ENCODE measurements at regions not wholly inside any gene's neighbourhood (a gene's known extent, or its start where the extent isn't known, plus 50 kb on each side); places are given as distances from the start of the nearest gene placed in this dataset.

DNA sequence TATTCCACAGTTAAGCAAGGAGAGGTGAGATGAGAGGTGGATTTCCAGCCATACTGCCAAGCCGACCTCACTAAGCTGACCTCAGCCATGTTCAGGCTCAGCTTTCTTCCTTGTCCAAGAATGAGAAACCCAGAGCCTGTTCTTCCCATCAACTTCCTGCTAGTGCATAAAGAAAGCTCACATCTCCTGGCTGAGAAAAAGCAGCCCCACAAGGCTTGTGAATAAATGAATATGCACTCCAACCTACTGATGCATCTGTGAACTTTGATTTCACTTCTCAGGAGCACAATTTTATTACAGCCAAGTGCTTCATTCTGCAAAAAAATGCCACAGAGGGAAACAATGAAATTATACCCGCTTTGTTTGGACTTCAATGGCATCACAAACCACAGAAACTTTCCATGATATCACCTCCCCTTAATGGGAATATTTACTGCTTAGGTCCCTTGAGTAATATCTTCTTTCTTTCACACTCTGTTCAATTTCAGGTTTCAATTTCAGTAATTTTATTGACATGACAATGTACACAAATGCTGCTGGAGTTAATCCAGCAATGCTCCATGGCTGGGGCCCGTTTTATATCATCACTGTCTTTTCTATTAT, 437.0 kb upstream of the PPP2R3A start:
- H3K4me3 ChIP-seq (ENCODE audit: low read length, poor library complexity, severe bottlenecking) = no peak overlapping the region
- H4K20me1 ChIP-seq (ENCODE audit: insufficient read depth, low read length, poor library complexity, severe bottlenecking) = no peaks in the 10 kb centered on the region
- H2AFZ ChIP-seq (ENCODE audit: low read length) = no peak overlapping the region
- no peaks in the 10 kb centered on the region for H3K79me2 ChIP-seq (ENCODE audit: insufficient read depth, low read length)
- H3K36me3 ChIP-seq (ENCODE audit: insufficient read depth, low read length) = no peaks in the 10 kb centered on the region
- H3K4me2 ChIP-seq (ENCODE audit: low read depth, low read length, poor library complexity, severe bottlenecking) = no peak overlapping the region
- no peak for TF ChIP-seq EZH2phosphoT487 (IDR thresholded peaks at IDR 0.05; ENCODE audit: borderline replicate concordance)
- no peak for TF ChIP-seq CTCF (conservative IDR thresholded peaks at IDR 0.05; ENCODE audit: low read length)
- no peaks in the 10 kb centered on the region for H3K4me1 ChIP-seq (ENCODE audit: insufficient read depth, low read length, poor library complexity, severe bottlenecking)
- no peaks in the 10 kb centered on the region for H3K9me2 ChIP-seq (replicated peaks; ENCODE audit: low read depth, low read length)
- no peaks in the 10 kb centered on the region for H3F3A ChIP-seq (ENCODE audit: low read depth)
- no peak overlapping the region for H3K9ac ChIP-seq (ENCODE audit: low read depth, low read length, poor library complexity, severe bottlenecking)
- no peaks in the 10 kb centered on the region for H3K27me3 ChIP-seq (ENCODE audit: insufficient read depth, low read length, poor library complexity, severe bottlenecking)
- no peaks in the 10 kb centered on the region for H3K9me3 ChIP-seq (ENCODE audit: insufficient read depth, low read depth, low read length)

GRCh38 chr3:135532021-135532420, 433.5 kb upstream of the PPP2R3A start:
- Histone ChIP-seq H3K9me3 (ENCODE audit: insufficient read depth, low read depth, low read length) (no peaks in the 10 kb centered on the region), H4K20me1 (ENCODE audit: insufficient read depth, low read length, poor library complexity, severe bottlenecking) (no peaks in the 10 kb centered on the region), H3K4me2 (ENCODE audit: low read depth, low read length, poor library complexity, severe bottlenecking) (no peak overlapping the region), H3K27me3 (ENCODE audit: insufficient read depth, low read length, poor library complexity, severe bottlenecking) (no peaks in the 10 kb centered on the region), H3K9ac (ENCODE audit: low read depth, low read length, poor library complexity, severe bottlenecking) (no peak overlapping the region), H3K4me3 (ENCODE audit: low read length, poor library complexity, severe bottlenecking) (no peak overlapping the region), H3K79me2 (ENCODE audit: insufficient read depth, low read length) (no peaks in the 10 kb centered on the region), H2AFZ (ENCODE audit: low read length) (no peak overlapping the region), H3K9me2 (replicated peaks; ENCODE audit: low read depth, low read length) (no peaks in the 10 kb centered on the region), H3F3A (ENCODE audit: low read depth) (no peaks in the 10 kb centered on the region), H3K4me1 (ENCODE audit: insufficient read depth, low read length, poor library complexity, severe bottlenecking) (no peaks in the 10 kb centered on the region), H3K36me3 (ENCODE audit: insufficient read depth, low read length) (no peaks in the 10 kb centered on the region)
- TF ChIP-seq CTCF (conservative IDR thresholded peaks at IDR 0.05; ENCODE audit: low read length) = no peak
- no peak for TF ChIP-seq EZH2phosphoT487 (IDR thresholded peaks at IDR 0.05; ENCODE audit: borderline replicate concordance)

GRCh38 chr3:135538123-135538522, 427.4 kb upstream of the PPP2R3A start:
- Histone ChIP-seq H2AFZ (ENCODE audit: low read length) (no peak overlapping the region), H4K20me1 (ENCODE audit: insufficient read depth, low read length, poor library complexity, severe bottlenecking) (no peaks in the 10 kb centered on the region), H3K36me3 (ENCODE audit: insufficient read depth, low read length) (no peaks in the 10 kb centered on the region), H3K4me1 (ENCODE audit: insufficient read depth, low read length, poor library complexity, severe bottlenecking) (no peaks in the 10 kb centered on the region), H3K9me2 (replicated peaks; ENCODE audit: low read depth, low read length) (no peaks in the 10 kb centered on the region), H3K9me3 (ENCODE audit: insufficient read depth, low read depth, low read length) (no peaks in the 10 kb centered on the region), H3K79me2 (ENCODE audit: insufficient read depth, low read length) (no peaks in the 10 kb centered on the region), H3K4me3 (ENCODE audit: low read length, poor library complexity, severe bottlenecking) (no peak overlapping the region), H3F3A (ENCODE audit: low read depth) (no peaks in the 10 kb centered on the region), H3K9ac (ENCODE audit: low read depth, low read length, poor library complexity, severe bottlenecking) (no peak overlapping the region), H3K27me3 (ENCODE audit: insufficient read depth, low read length, poor library complexity, severe bottlenecking) (no peaks in the 10 kb centered on the region), H3K4me2 (ENCODE audit: low read depth, low read length, poor library complexity, severe bottlenecking) (no peak overlapping the region)
- TF ChIP-seq CTCF (conservative IDR thresholded peaks at IDR 0.05; ENCODE audit: low read length) = no peak
- no peak for TF ChIP-seq EZH2phosphoT487 (IDR thresholded peaks at IDR 0.05; ENCODE audit: borderline replicate concordance)

Measured in Loucy (cell line).